ENCODE measurements at regions not wholly inside any gene's neighbourhood (a gene's known extent, or its start where the extent isn't known, plus 50 kb on each side); places are given as distances from the start of the nearest gene placed in this dataset.
"Not testable (repeated sequence)": the region's sequence is repeated elsewhere in the genome, so short reads cannot be mapped to it uniquely, and the experiment has no call there.

DNA sequence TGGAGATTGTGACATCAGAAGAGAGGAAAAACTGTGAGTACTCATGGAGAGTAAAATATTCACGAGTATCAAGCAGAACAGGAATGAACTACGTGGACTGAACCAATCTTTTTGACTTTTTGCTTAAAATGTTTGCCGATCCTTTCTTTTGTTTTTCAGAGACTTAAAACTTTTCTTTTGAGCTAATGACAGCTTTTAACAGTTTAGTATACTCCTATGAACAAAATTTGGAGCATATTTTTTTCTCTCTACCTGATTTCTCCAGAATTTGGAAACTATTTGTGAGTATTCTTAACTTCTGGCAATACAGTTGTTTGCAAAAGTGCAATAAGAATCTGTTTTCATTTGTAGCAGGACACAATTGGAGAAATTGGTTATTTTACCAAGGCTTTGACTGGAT, 786.3 kb downstream of the SORCS1 start:
- no peak for DNase-seq

DNA sequence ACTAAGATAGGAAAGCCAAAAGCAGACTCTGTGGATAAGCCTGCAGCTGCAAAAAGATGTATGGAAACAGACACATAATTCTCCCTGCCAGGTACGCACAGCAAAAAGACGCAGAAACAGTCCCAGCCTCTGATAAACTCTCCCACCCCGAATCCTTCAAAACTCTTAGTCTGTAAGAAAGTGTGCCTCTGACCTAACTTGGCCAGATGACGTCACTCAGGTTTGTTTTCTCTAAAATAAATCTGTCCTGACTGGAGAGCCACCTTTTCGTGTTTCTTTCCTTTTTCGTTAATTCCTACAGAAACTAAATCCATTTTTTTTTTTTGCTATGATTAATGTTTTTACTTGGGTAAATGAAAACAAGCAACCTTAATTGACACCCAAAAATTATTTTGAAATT, 793.8 kb downstream of the SORCS1 start:
- DNase-seq = no peak

DNA sequence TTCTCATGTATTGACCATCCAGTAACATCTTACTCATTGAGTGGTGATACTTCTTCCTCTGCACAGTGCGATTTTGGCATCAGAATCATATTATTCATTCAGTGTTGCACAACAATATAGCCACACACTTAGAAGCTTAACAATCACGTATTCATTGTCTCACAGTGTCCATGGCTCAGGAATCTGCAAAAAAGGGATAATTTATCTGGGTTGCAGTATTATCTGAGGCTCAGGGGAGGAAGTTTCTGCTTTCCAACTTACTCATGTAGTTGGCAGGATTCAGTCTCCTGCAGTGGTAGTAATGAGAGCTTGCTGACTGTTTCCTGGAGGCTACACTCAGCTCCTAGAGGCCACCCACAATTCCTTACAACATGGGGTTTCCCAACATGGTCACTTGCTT, 803.6 kb downstream of the SORCS1 start:
- no peak for DNase-seq

DNA sequence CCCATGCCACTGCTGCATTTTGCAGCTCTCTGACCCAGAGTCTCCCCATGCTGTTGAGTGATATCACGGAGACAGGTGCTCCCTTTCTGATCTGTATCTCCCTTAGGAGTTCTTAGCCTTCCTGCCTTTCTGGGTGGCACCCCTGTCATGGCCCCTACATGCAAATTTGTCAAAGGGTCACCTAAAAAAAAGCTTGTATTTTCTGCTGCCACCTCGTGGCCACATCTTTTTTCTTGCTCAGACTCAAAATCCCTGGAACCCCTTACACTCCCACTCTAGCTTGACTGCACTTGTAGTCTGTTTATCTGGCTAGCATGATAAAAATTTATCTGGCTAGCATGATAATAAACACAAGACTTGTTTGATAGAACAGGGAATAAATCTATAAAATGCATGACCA, 809.1 kb downstream of the SORCS1 start:
- DNase-seq = no peak

DNA sequence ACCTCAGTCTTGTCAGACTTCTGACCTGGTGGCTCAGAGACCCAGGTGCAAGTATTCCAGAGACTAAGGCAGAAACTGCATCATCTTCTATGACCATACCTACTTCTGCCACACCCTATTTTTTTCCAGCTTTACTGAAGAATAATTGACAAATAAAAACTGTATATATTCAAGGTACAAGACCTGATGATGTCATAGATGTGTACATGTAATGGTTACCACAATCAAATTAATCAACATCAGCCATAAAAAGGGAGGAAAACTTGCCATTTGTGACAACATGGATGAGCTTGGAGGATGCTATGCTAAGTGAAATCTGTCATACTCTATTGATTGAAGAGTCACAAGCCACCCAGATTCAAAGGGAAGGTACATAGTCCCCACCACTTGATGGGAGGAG, 815.6 kb downstream of the SORCS1 start:
- DNase-seq = no peak

DNA sequence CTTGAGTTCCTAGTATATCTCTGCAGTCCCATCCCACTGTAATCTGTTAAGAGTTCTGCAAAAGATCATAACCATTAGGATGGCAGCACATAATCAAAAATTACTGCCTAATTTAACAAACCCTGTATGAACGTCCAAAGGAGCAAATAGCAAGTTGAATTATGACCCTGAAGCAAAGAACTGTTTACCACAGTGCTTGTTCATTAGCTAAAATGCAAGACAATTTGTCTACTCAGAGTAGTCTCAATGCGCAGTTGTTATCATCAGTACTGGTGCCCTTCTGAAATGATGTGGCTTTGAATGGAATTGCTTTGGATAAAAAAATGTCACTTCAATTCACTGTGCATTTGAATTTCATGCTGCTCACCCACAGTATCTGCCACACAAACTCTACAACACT, 817.0 kb downstream of the SORCS1 start:
- no peak for DNase-seq

DNA sequence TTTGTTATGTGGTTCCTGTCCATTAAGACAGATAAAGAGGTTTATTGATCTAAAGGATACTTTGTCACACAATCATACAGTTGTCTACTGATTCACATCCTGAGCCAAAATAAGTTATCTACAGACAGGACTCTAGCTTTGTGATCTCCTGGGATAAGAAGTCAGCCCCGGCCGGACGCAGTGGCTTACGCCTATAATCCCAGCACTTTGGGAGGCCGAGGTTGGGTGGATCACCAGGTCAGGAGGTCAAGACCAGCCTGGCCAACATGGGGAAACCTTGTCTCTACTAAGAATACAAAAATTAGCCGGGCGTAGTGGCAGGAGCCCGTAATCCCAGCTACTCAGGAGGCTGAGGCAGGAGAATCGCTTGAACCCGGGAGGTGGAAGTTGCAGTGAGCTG, 821.0 kb downstream of the SORCS1 start:
- DNase-seq = not testable (repeated sequence)

DNA sequence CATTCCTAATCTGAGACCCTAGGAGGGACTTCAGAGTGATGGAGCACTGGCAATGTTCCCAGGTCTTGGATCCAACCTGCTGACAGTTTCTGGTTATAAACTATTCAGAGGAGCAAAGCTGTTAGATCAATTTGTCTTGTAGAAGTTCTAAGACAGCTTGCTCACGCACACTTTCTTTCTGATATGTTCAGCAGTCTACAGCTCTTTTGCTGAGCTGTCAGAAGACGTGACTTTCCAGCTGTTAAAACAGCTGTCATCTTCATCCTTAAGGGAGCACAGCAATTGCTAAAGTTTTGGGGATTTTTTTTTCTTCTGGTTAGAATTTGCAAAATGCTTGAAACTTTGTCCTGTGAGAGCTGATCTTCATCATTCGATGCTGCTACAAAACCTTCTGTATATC, 823.1 kb downstream of the SORCS1 start:
- no peak for DNase-seq

DNA sequence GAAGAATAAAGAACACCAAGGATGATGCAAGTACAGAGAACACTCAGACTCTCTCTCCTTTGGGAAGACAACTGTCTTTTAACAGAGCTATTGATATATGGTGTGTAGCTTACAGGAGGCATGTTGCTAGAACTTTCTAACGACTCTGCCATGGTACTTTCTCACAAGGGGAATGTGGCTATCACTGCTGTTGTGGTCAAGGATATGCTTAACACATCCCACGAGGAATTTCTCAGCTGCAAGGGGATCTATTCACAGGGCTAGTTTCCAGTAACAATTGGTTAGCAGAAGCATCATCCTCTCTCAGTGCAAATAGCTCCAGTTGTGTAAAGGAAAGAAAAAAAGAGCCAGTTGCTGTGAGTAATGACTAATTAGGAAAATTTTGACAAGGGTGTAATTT, 826.0 kb downstream of the SORCS1 start:
- no peak for DNase-seq

DNA sequence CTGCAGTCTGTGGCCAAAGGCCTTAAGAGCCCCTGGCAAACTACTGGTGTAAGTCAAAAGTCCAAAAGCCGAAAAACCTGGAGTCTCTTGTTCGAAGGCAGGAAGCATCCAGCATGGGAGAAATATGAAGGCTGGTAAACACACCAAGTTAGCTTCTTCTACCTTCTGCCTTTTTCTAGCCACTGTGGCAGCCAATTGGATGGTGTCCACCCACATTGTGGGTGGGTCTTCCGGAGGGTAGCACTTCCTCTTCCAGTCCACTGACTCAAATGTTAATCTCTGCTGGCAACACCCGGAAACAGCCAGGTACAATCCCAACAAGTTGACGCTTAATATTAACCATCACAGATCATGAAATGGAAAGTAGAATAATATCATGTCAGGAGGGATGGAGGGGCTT, 827.6 kb downstream of the SORCS1 start:
- no peak for DNase-seq

DNA sequence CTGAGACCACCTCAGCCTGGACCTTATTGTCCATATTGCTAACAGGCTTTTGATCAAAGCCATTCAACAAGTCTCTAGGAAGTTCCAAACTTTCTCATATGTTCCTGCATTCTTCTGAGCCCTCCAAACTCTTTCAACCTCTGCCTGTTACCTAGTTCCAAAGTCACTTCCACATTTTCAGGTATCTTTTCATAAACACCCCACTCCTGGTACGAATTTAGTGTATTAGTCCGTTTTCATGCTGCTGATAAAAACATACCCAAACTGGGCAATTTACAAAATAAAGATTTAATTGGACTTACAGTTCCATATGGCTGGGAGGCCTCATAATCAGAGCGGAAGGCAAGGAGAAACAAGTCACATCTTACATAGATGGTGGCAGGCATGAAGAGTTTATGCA, 836.8 kb downstream of the SORCS1 start:
- no peak for DNase-seq

DNA sequence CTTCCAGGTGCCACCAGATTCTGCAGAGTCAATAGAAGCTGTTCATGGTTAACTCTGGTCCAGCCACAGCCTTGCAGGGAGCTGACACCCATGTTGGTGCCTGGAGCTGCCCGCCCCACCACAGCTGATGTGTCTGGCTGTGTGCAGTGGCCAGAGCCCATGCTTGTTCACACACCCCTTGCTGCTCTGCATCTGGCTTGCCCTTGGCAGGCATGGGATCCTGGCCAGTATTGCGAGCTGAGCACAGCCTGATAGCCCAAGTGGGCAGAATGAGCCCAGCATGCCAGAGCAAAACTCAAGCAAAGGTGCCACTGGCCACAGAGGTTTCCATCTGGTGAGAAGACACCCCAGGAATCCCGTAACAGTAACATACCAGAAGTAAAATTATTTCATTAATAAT, 843.6 kb downstream of the SORCS1 start:
- no peak for DNase-seq

DNA sequence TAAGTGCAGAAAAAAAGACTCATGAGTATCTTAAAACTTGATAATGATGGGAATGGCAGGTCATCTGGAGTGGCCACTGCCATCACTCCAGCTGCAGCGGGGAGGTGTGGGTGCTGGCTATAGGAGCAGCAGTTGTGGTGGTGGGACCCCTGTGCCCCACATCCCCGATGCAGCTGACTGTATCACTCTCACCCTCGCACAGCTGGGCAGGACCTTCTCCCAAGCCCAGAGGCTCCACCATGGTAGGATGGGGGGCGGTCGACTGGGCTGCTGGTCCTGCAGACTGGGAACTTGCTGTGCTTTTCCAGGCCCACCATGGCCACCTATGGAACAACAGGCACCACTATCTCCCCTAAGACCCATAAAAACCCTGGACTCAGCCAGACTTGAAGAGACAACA, 844.4 kb downstream of the SORCS1 start:
- DNase-seq = no peak

DNA sequence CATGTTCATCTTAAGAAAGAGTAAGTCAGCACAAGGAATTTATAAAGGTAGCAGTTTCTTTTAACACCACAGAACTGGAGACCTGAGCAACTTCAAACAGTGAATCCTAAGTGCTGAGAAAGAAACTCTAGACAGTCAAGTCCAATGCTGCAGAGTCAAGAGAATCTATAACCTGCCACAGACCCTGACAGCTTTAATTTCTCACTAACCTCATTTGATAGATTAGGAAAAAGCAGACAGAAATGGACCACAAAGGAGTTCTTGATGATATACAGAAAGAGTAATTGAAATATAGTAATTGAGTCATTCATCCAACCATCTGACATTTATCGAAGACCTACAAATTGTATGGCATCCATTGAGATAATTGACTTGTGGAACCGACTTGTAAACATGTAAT, 847.0 kb downstream of the SORCS1 start:
- no peak for DNase-seq

DNA sequence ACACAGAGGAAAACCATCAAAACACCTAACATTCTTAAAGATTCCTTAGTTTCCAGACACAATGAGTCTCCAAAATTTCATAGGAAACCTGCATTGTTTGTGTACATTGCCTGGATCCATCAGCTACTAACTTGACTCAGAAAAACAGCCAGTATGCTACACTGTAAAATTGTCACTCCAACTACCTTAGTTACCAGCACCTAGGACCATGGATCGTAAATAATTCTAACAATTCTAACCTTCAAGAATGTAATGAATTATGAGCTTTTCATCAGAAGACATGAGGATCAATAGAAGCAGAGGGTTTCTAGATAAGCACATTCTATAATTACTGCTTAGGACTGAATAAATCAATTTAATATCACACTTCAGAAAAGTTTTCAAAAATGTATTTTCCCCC, 851.5 kb downstream of the SORCS1 start:
- DNase-seq = no peak

DNA sequence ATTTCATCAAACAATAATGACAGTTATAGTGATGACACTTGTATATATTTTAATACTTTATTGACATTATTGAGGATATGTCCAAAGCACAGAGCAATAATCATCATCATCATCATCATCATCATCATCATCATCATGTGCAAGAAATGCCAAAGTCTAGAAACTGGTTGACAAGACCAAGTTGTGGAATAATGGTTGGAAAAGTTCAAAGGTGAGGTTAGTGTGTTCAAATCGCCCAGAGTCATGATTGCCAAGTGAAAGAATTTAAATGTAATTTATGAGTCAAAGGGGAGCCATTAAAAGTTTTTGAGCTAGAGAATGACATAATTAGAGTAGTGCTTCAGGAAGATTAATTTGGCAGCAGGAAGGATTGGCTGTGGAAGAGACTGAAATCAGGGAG, 852.4 kb downstream of the SORCS1 start:
- DNase-seq = no peak

DNA sequence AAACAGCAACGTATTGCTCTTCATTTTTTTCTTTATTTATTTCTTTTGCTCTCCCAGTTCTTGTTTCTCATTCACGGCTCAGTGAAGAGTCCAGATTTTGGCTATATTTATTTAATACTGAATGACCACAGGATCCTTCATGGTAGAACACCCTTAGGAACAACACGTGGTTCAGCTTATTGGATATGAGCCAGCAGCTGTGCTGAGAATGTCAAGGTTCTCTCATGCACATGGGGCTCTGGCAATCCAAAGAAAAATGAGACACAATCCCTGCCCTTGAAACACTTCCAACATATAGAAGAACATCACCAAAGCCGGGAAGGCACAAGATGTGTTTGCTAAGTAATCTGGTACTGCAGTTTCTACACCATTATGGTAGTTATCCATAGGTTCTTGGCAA, 852.9 kb downstream of the SORCS1 start:
- DNase-seq = no peak

DNA sequence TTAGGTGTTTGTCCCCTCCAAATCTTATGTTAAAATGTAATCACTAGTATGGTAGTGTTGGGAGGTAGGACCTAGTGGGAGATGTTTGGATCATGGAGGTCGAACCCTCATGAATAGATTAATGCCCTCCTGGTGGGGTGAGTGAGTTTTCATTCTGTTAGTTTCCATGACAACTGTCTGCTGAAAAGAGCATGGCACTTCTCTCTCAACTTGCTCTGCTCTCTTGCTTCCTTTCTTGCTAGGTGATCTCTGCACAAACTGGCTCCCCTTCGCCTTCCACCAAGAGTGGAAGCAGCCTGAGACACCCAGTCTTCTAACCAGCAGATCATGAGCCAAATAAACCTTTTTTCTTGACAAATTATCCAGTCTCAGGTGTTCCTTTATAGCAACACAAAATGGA, 853.9 kb downstream of the SORCS1 start:
- no peak for DNase-seq

DNA sequence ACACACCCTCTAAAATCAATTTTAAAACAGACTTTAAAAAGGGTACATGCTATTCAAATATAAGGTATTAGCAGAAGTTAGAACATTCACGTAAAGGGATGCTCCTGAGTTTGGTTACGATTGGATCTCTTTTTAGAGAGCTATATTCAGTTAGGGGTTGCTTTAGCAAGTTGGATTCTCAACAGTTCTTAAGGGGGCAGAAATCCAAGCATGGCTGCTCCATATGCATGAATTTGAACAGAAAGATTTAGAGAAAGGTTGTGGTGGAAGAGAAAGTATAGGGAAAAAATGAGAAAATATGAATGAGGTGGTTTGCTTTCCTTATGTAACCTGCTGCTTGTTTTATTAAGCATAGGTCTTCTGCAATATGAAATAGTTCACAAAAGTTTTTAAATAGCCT, 855.1 kb downstream of the SORCS1 start:
- no peak for DNase-seq

DNA sequence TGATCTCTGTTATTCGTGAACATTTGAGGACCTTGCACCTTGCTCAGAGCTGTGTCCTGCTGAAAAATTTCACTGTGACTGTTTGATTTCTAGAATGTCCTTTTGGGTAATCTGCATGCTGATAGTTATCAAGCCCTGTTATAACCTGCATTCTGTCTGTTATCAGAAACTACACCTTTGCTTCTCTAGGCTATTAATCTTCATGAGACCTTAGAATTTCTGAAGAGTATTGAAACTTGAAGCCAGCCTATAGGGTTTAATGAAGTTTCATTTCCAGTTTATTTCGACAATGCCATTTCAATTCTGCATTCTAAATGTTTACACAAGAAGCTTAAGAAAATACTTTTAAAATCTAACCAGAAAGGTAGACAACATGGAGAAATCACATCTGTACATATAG, 856.2 kb downstream of the SORCS1 start:
- no peak for DNase-seq

DNA sequence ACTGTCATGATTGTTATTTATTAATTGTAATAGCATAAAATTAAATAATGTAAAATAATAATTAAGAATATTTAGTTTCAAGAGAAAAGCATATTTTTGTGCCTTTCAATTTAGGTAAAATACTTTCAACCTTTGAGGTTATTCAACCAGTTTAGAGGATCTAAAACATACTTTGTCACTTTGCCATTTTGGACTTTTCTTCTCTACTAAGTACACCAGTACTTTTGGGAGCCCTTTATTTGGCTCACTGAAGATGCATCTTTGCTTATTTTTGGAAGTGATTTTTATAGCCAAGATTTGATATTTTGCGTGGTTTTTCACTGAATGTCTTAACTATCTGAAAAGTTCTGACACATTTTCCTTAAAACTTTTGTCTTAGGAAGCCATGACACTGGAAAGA, 860.5 kb downstream of the SORCS1 start:
- DNase-seq = no peak

DNA sequence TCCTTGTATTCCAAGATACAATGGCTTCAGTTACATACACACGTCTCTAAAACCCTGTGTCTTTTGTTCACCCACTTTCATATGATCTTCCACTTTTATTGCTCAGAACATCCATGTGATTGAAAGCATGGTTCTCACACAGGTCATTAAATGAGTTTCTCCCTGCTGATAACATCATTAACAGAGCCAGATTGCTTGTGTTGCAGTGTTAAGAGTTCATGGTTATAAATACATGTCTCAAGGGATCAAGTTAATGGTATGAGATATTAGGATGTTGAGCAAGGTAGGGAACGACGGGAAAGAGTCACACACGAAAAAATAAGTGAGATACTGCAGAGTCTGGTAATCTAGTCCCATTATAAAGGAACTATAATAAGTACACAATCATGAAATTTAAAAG, 861.5 kb downstream of the SORCS1 start:
- no peak for DNase-seq

DNA sequence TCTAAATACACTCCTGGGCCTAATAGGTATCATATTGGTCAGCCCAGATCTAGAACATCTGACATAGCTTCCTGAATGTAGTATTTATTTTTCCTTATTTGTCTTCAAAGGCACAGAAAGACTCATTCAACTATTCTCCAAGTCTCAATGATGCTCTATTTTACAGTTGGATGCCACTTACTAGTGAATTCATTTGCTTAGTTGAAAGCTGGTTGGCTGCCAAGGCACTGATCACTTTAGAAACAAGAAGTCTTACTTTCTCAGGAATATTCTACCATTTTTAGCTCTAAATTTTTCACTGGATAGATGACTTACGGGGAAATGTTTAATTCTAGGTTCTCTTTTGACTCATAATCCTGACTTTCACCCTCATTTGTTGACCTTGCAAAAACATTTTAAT, 863.4 kb downstream of the SORCS1 start:
- DNase-seq = no peak

DNA sequence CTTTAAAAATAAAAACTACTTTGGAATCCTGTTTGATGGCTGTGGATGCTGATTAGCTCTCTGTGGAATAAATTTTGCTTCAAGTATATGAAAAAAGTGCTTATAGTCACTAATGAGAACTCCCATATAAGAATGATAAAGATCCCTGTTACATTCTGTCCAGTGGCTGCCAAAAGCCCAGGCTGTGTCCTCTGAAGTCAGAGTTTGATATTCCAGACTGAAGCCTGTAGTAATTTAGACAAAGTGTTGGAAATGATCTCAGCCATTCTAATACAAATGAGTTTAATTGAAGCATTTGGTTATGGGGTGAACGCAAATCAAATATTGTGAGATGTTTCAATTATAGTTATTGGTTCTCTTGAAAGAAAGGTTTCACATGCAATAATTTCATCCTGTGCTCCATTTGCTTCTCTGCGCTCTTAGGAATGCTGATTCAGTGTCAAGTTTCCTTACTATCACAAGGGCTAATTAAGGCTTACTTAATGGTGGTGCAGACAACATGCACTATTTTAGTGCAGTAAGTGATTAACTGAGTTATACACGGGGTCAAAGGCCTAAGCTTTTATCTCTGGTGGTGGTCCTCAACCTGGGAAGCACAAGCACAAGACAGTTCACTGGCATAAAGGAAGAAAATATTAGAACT, 867.6 kb downstream of the SORCS1 start:
- DNase-seq = no peak

DNA sequence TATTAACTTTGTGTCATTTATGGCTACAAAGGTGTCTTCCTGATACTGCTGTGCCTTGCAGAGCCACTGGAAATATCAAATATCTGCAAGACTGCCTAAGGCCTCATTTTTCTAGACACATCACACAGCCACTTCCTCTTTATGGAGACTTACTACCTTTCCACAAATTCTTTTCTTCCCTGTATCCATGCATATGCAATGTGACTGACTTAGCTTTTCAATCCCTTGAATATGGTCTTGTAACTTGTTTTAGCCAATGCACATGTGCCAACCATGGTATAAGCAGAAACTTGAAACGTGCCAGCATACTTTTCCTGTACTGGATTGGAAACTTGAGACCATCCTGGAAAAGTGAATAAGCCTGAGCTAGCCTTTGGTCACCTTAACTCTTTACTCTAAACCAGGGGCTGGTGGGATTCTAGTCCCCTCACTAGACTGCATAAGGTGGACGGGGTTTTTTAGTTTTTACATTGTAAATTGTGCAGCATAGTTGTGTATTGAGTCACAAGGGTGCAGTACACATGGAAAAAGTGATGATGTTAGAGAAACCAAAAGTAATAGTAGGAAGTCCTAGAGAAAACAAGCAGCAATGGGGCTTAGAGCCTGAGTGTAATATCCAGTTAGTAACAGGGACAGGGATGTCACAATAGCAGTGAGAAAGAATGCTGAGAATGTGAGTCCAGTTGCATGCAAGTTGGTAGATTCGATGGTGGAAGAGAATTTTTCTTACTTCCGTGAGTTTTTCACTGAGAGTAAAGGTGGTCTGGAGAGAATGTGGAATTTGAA, 879.5 kb downstream of the SORCS1 start:
- no peak for DNase-seq
